A549 (cell line): ENCODE measurements at regions not wholly inside any gene's neighbourhood (a gene's known extent, or its start where the extent isn't known, plus 50 kb on each side); places are given as distances from the start of the nearest gene placed in this dataset.

ENCODE experiments used
- ATAC-seq, 2 experiments: fragments of 200-7000 bp in 1 of 2; fragments of >200 bp in 1 of 2; cut with Nextera tagmentation in 1 of 2; cut with Tn5 transposase in 1 of 2; 3 replicates each; pipeline versions ENCODE4 v1.8.0 to v1.9.1; 2018 to 2020; ENCODE audit warnings: mild to moderate bottlenecking in 1 of 2, moderate library complexity in 1 of 2
- CTCF ChIA-PET: fragments of 300-600 bp; sonication (Branson Sonifier 250); formaldehyde crosslinking; extraction: SDS; loops from one replicate; lab custom pipeline; 2021; ENCODE audit warnings: antibody characterized with exemption, inconsistent platforms; lab: Yijun Ruan, JAX
- POLR2A ChIA-PET: fragments of 350-600 bp; formaldehyde crosslinking; extraction: SDS; loops from one replicate; lab custom pipeline; 2021; ENCODE audit warnings: antibody characterized with exemption, inconsistent platforms; lab: Yijun Ruan, JAX
- DNase-seq, 2 experiments: peaks; one replicate each; pipeline versions ENCODE4 v3.0.0 to v3.0.0-alpha.2; 2011 to 2016; ENCODE audit warnings: low read depth in 1 of 2, low spot score in 1 of 2
- FAIRE-seq: peaks from 2 replicates; lab custom pipeline; 2011; peaks lifted over from hg19 to GRCh38; lab: Jason Lieb, UNC
- H3K27ac ChIP-seq, 2 experiments: fragments of >200 bp; sonication (Bioruptor Twin); formaldehyde crosslinking; 3 replicates each; pipeline ENCODE4 v1.5.1; 2016 to 2017
- H3K4me1 ChIP-seq: fragments of >200 bp; sonication (Bioruptor Twin); formaldehyde crosslinking; 3 replicates; pipeline ENCODE4 v1.6.1; 2016
- H3K4me2 ChIP-seq: fragments of >200 bp; sonication (Bioruptor Twin); formaldehyde crosslinking; 3 replicates; pipeline ENCODE4 v1.6.1; 2016
- H3K4me3 ChIP-seq: fragments of >200 bp; sonication (Bioruptor Twin); formaldehyde crosslinking; 3 replicates; pipeline ENCODE4 v1.5.1; 2016
- H3K9me3 ChIP-seq: fragments of >200 bp; sonication (Bioruptor Twin); formaldehyde crosslinking; 3 replicates; pipeline ENCODE4 v1.6.1; 2016
- BCL3 ChIP-seq: fragments of >200 bp; sonication (Bioruptor Twin); formaldehyde crosslinking; IDR thresholded peaks from 3 replicates; pipeline ENCODE4 v1.6.1; 2016
- CHD2 ChIP-seq: fragments of 150-350 bp; IDR thresholded peaks from 2 replicates; pipeline ENCODE4 v1.6.1; 2014; ENCODE audit warnings: low read length; ENCODE audit not compliant: partially characterized antibody
- CHD4 ChIP-seq: fragments of 200-600 bp; sonication (generic); IDR thresholded peaks from 2 replicates; pipeline ENCODE4 v1.6.1; 2016; ENCODE audit warnings: antibody characterized with exemption, mild to moderate bottlenecking, borderline replicate concordance
- EHMT2 ChIP-seq: fragments of 200-600 bp; sonication (generic); IDR thresholded peaks from 2 replicates; pipeline ENCODE4 v1.6.1; 2016; ENCODE audit warnings: antibody characterized with exemption, low read depth, mild to moderate bottlenecking, moderate library complexity
- FOSL2 ChIP-seq, 2 experiments: fragments of 450-650 bp in 1 of 2; fragments of >200 bp in 1 of 2; sonication (Bioruptor Twin) in 1 of 2; formaldehyde crosslinking; IDR thresholded peaks; 2 replicates each; pipeline versions ENCODE4 v1.5.0 to v1.6.1; 2016 to 2020; ENCODE audit warnings: mild to moderate bottlenecking in 1 of 2, moderate library complexity in 1 of 2
- HMGXB4 ChIP-seq: fragments of 250-450 bp; sonication (Bioruptor Pico); IDR thresholded peaks from 2 replicates; pipeline ENCODE4 v1.5.0; 2021; ENCODE audit warnings: mild to moderate bottlenecking, moderate library complexity, borderline replicate concordance
- KDM1A ChIP-seq: fragments of 200-600 bp; sonication (generic); IDR thresholded peaks from 2 replicates; pipeline ENCODE4 v1.6.1; 2016; ENCODE audit warnings: low read depth, mild to moderate bottlenecking
- KDM5A ChIP-seq: fragments of 200-600 bp; sonication (generic); IDR thresholded peaks from 2 replicates; pipeline ENCODE4 v1.6.1; 2016; ENCODE audit warnings: antibody characterized with exemption, mild to moderate bottlenecking
- MAFK ChIP-seq: fragments of 450-650 bp; IDR thresholded peaks from 2 replicates; pipeline ENCODE4 v1.6.1; 2014; ENCODE audit not compliant: partially characterized antibody
- MYC ChIP-seq: IDR thresholded peaks from 2 replicates; pipeline ENCODE4 v1.6.1; 2012; ENCODE audit warnings: mild to moderate bottlenecking, inconsistent platforms, low read length, improper control_type of control experiment, borderline replicate concordance
- NFE2L2 ChIP-seq: fragments of 150-350 bp; conservative IDR thresholded peaks from 2 replicates; pipeline ENCODE4 v1.6.1; 2014; ENCODE audit warnings: low read length
- NPAS2 ChIP-seq: fragments of 250-450 bp; sonication (Bioruptor Pico); IDR thresholded peaks from 2 replicates; pipeline ENCODE4 v1.8.0; 2022; ENCODE audit warnings: mild to moderate bottlenecking, moderate library complexity, borderline replicate concordance
- POLR2AphosphoS2 ChIP-seq: conservative IDR thresholded peaks from 2 replicates; pipeline ENCODE4 v1.6.1; 2012; ENCODE audit warnings: low read length, improper control_type of control experiment, inconsistent platforms
- RFX5 ChIP-seq: fragments of 450-650 bp; IDR thresholded peaks from 2 replicates; pipeline ENCODE4 v1.7.1; 2014; ENCODE audit warnings: antibody characterized with exemption, mild to moderate bottlenecking, moderate library complexity
- RNF2 ChIP-seq: fragments of 200-600 bp; sonication (generic); IDR thresholded peaks from 2 replicates; pipeline ENCODE4 v1.6.1; 2016; ENCODE audit warnings: low read depth, mild to moderate bottlenecking, antibody characterized with exemption, moderate library complexity, borderline replicate concordance
- ZNF302 ChIP-seq: fragments of 250-450 bp; sonication (Bioruptor Pico); IDR thresholded peaks from 2 replicates; pipeline ENCODE4 v1.9.0; 2021; ENCODE audit warnings: inconsistent platforms, mild to moderate bottlenecking, moderate library complexity
- WGBS: methylation state at CpG from one replicate; pipeline ENCODE4 v1.1.6; 2017; ENCODE audit errors: missing lambda C conversion rate; 5-methylcytosine and 5-hydroxymethylcytosine counted together

GRCh38 chr6:119633461-119633860 lies 283.9 kb upstream of the MAN1A1 start (continued):
- no peak for TF ChIP-seq KDM1A
- no peak for TF ChIP-seq NFE2L2
- TF ChIP-seq KDM5A, result no peak
- no peak for TF ChIP-seq EHMT2
- no peak for TF ChIP-seq ZNF302
- no peak for TF ChIP-seq MYC
- TF ChIP-seq CHD4, result no peak
- no peak for TF ChIP-seq CHD2
- no peak for TF ChIP-seq BCL3

- H3K4me3 ChIP-seq, result no peak overlapping the region
- no peak for TF ChIP-seq MAFK
- no peak for TF ChIP-seq POLR2AphosphoS2
- H3K4me2 ChIP-seq, result no peak overlapping the region
- ChIA-PET CTCF (no interaction called here), POLR2A (no interaction called here)
- H3K9me3 ChIP-seq, result no peaks in the 10 kb centered on the region
- no peaks in the 10 kb centered on the region for H3K4me1 ChIP-seq
- FAIRE-seq, result no peak
- ATAC-seq, result no peak
- 42% methylated on average over 5 of the region's 5 CpGs for WGBS
- no peak for DNase-seq
- no peak overlapping the region for H3K27ac ChIP-seq
Observed at GRCh38 chr6:119630561-119631192, 281.1 kb upstream of the MAN1A1 start.

GRCh38 chr6:119628691-119629594 lies 279.4 kb upstream of the MAN1A1 start:
- Histone ChIP-seq H3K4me2 (no peak overlapping the region), H3K4me1 (no peaks in the 10 kb centered on the region), H3K9me3 (no peaks in the 10 kb centered on the region), H3K27ac (no peak overlapping the region), H3K4me3 (no peak overlapping the region)
- TF ChIP-seq RNF2, result no peak
- no peak for TF ChIP-seq NPAS2 (CRISPR knock-in tag)
- no peak for TF ChIP-seq NFE2L2
- TF ChIP-seq HMGXB4, result no peak
- no peak for TF ChIP-seq ZNF302
- TF ChIP-seq FOSL2 (IDR thresholded peaks at IDR 0.05), result no peak
- TF ChIP-seq FOSL2 (CRISPR knock-in tag; IDR thresholded peaks at IDR 0.05), result no peak
- no peak for TF ChIP-seq RFX5
- DNase-seq, result no peak
- ATAC-seq, result no peak
- POLR2A ChIA-PET, result no interaction called here
- 60% methylated on average over 7 of the region's 7 CpGs for WGBS
- FAIRE-seq, result no peak
- CTCF ChIA-PET, result no interaction called here
